Lower lobe of right lung (tissue), 2 donors: ENCODE measurements at regions not wholly inside any gene's neighbourhood (a gene's known extent, or its start where the extent isn't known, plus 50 kb on each side); places are given as distances from the start of the nearest gene placed in this dataset.
A peak's percentile ranks its signal among the peaks of the same experiment; 100 is the strongest.

ENCODE experiments used
- ATAC-seq, 2 donors: fragments of 200-7000 bp; cut with Tn5 transposase; one replicate each; pipeline ENCODE4 v1.9.1; 2020 to 2022; ENCODE audit warnings: mild to moderate bottlenecking in 2 of 2, moderate library complexity in 2 of 2
- DNase-seq: peaks from one replicate; pipeline ENCODE4 v3.0.0-alpha.2; 2020
- H3K27ac ChIP-seq: fragments of 200-600 bp; one replicate; pipeline ENCODE4 v1.8.0; 2022
- H3K27me3 ChIP-seq: fragments of 200-600 bp; one replicate; pipeline ENCODE4 v1.8.0; 2022; ENCODE audit warnings: low read depth
- H3K36me3 ChIP-seq: fragments of 200-600 bp; one replicate; pipeline ENCODE4 v1.8.0; 2022; ENCODE audit warnings: mild to moderate bottlenecking
- H3K4me1 ChIP-seq: fragments of 200-600 bp; one replicate; pipeline ENCODE4 v1.8.0; 2022
- H3K4me3 ChIP-seq: fragments of 200-600 bp; one replicate; pipeline ENCODE4 v1.8.0; 2022; ENCODE audit warnings: mild to moderate bottlenecking
- H3K9me3 ChIP-seq: fragments of 200-600 bp; one replicate; pipeline ENCODE4 v1.8.0; 2022
- intact Hi-C: fragments of 100-400 bp; cut with DNase I; formaldehyde crosslinking; loops from one replicate; pipeline ENCODE4 v1.11.0; 2022
- TF ChIP-seq, protein P1 (sequence below): fragments of 200-600 bp; IDR thresholded peaks from one replicate; pipeline ENCODE4 v1.8.0; 2022; ENCODE audit warnings: antibody characterized with exemption, mild to moderate bottlenecking
- donor health status: DM: no; HTN: yes; CAD: no; lungs with severe emphysema.

DNA sequence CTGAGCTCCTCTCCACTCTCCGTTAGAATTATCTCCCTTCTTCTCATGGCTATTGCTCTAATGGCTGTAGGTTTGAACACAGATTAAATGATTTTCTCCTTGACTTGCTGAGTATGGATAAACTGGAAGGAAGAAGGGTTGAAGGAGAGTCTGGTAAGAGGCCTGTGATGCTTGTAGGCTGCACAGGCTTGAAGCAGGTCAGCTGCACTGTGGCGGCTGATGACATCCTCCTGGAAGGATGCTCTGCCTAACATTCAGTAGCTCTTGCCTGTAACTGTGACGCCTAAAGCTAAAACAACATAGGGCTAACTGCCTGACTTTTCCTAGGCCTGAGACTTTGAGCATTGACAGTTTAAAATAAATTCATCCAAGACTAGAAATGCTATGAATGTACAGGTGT lies 166.3 kb downstream of the MREG start:
- intact Hi-C loops = no loop called here
- Histone ChIP-seq H3K4me1 (peaks cover 6% of the 10 kb centered on the region), H3K9me3 (no peaks in the 10 kb centered on the region), H3K36me3 (no peaks in the 10 kb centered on the region), H3K27ac (no peak overlapping the region), H3K4me3 (no peak overlapping the region), H3K27me3 (no peaks in the 10 kb centered on the region)
- TF ChIP-seq, protein P1, sequence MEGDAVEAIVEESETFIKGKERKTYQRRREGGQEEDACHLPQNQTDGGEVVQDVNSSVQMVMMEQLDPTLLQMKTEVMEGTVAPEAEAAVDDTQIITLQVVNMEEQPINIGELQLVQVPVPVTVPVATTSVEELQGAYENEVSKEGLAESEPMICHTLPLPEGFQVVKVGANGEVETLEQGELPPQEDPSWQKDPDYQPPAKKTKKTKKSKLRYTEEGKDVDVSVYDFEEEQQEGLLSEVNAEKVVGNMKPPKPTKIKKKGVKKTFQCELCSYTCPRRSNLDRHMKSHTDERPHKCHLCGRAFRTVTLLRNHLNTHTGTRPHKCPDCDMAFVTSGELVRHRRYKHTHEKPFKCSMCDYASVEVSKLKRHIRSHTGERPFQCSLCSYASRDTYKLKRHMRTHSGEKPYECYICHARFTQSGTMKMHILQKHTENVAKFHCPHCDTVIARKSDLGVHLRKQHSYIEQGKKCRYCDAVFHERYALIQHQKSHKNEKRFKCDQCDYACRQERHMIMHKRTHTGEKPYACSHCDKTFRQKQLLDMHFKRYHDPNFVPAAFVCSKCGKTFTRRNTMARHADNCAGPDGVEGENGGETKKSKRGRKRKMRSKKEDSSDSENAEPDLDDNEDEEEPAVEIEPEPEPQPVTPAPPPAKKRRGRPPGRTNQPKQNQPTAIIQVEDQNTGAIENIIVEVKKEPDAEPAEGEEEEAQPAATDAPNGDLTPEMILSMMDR = no peak
- ATAC-seq (no peak), DNase-seq (no peak)

DNA sequence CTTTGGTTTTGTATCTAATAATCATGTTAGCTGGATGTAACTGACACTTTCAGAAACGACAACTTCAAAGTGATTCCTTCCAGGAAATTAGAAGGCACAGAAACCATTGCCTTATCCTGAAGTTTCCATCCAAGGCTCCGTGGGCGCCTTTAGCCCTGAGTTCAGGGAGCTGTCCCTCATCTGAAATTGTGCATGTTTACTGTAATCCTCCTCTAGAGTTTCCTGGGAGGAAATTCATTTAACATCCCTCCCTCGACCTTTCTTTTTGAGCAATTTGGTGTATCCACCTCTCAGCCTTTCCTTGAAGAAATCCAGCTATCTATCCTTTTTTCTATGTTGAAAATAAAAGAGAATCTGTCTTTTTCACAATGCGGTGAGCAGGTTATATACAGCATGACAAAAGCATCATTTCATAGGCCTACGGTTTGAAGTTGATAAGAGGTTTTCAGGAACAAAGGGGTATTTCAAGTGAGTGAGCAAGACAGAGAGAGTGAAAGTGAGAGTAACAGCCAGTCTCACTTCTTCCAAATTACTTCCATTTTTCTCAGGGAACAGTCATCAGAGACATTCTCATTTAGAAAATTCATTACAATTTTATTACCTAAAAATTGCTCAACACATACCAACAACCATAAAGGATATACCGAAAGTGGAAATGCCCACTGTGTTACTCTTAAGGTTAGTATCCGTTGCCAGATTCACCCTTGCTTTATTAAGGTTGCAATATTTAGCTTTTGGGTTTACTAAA lies 167.3 kb downstream of the MREG start:
- Histone ChIP-seq H3K27ac (no peak overlapping the region), H3K27me3 (no peaks in the 10 kb centered on the region), H3K4me3 (no peak overlapping the region), H3K9me3 (no peaks in the 10 kb centered on the region), H3K36me3 (no peaks in the 10 kb centered on the region), H3K4me1 (peaks cover 5% of the 10 kb centered on the region)
- ATAC-seq = peak; percentile 41 to 58
- DNase-seq = no peak
- TF ChIP-seq, protein P1 = no peak
- intact Hi-C loops = no loop called here

DNA sequence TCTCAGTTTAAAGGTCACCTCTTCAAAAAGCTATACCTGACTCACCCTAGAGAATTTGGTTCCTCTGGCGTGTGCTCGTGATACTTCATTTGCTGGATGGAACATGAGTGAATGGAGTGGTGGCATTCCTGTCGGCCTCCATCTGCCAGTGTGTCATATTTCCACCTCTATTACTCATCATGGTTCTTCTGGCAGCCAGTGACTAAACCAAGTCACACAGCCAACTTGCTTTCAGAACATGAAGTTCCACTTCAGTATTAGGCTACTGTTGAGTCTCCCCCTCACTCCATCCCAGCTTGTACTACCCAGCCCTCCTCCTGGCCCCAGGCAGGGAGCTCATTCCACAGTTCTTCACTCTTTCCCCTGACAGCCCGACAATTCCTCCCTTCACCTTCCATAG lies 169.8 kb downstream of the MREG start:
- Histone ChIP-seq H3K4me3 (no peak overlapping the region), H3K27ac (no peak overlapping the region), H3K9me3 (no peaks in the 10 kb centered on the region), H3K27me3 (no peaks in the 10 kb centered on the region), H3K4me1 (no peaks in the 10 kb centered on the region), H3K36me3 (no peaks in the 10 kb centered on the region)
- ATAC-seq (peak; percentile 17 to 48), DNase-seq (no peak)
- intact Hi-C loops = no loop called here
- TF ChIP-seq, protein P1 = no peak

DNA sequence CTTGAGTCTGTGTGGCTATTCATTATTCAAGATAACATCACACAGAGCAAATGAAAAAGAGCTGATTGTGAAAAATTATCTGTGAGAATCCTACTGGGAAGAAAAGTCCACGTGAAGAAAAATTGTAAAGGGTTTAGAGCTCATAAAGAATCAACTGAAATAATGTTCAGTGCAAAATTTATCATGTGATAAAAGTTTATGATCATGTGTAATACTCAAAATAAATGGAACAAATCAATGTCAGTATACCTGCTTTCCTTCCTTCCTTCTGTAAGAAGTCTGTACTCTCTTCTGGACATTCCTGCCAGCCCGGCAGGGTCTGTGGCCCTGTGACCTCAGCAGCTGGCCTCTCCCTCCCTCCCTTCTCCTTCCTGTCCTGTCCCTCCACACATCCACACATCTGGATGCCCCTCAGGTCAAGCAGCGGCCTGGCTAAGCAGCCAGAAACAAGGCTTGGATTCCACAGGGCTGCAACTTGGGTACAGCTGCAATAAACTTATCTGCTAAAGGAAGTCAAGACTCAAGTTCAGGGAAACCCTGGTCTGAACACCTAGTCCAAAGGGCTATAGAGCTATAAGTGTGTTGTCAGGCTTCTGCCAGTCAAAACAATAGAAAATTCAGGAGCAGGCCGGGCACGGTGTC lies 172.1 kb downstream of the MREG start:
- no peak for ATAC-seq
- Histone ChIP-seq H3K27ac (no peak overlapping the region), H3K36me3 (no peaks in the 10 kb centered on the region), H3K4me1 (no peaks in the 10 kb centered on the region), H3K9me3 (no peaks in the 10 kb centered on the region), H3K27me3 (no peaks in the 10 kb centered on the region), H3K4me3 (no peak overlapping the region)
- DNase-seq = no peak
- intact Hi-C loops = no loop called here
- TF ChIP-seq, protein P1 = no peak

DNA sequence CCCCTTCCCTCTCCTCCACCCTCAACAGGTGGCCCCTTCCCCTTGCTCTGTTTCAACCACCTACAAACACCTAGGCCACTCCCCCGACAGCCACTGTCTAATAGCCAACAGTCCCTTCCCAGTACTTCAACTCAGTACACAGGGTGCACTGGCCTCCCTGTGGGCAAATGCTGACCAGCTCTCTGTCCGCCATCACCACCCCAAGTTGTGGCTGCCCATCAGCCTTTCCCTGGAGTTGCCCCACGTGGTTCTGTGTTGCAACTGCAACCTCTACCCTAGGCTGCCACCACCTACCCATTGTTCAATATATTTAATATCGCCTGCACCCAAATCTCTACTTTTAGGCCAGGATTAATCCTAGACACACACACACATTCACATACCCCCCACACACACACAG lies 173.5 kb downstream of the MREG start:
- intact Hi-C loops = no loop called here
- Histone ChIP-seq H3K36me3 (no peaks in the 10 kb centered on the region), H3K27ac (peak overlapping the region; percentile 14), H3K9me3 (no peaks in the 10 kb centered on the region), H3K4me3 (no peak overlapping the region), H3K4me1 (no peaks in the 10 kb centered on the region), H3K27me3 (no peaks in the 10 kb centered on the region)
- DNase-seq (no peak), ATAC-seq (no peak)
- TF ChIP-seq, protein P1 = no peak
